ENCODE measurements at regions not wholly inside any gene's neighbourhood (a gene's known extent, or its start where the extent isn't known, plus 50 kb on each side); places are given as distances from the start of the nearest gene placed in this dataset.
A peak's percentile ranks its signal among the peaks of the same experiment; 100 is the strongest.
"Not testable (repeated sequence)": the region's sequence is repeated elsewhere in the genome, so short reads cannot be mapped to it uniquely, and the experiment has no call there.

GRCh38 chr20:25855451-25856156 lies 159.0 kb upstream of the ZNF337 start:
- not testable (repeated sequence) for H3K9me3 Mint-ChIP-seq; DNase-seq (ENCODE audit: low spot score); H3K36me3 Mint-ChIP-seq (ENCODE audit: low read depth); H3K27ac Mint-ChIP-seq; H3K4me3 Mint-ChIP-seq
- H3K4me1 Mint-ChIP-seq (ENCODE audit: low read depth), result peaks cover 21% of the 10 kb centered on the region
- peaks cover 39% of the 10 kb centered on the region for H3K27me3 Mint-ChIP-seq (ENCODE audit: low read depth)

GRCh38 chr20:25854666-25855065 lies 158.0 kb upstream of the ZNF337 start:
- DNase-seq (ENCODE audit: low spot score); H3K9me3 Mint-ChIP-seq; H3K36me3 Mint-ChIP-seq (ENCODE audit: low read depth); H3K27ac Mint-ChIP-seq: not testable (repeated sequence)
- Mint-ChIP-seq H3K4me3 (peak overlapping the region; percentile 91), H3K4me1 (ENCODE audit: low read depth) (peaks cover 17% of the 10 kb centered on the region), H3K27me3 (ENCODE audit: low read depth) (peaks cover 29% of the 10 kb centered on the region)

GRCh38 chr20:25853718-25854388 lies 157.2 kb upstream of the ZNF337 start:
- Mint-ChIP-seq H3K4me1 (ENCODE audit: low read depth) (peaks cover 13% of the 10 kb centered on the region), H3K27me3 (ENCODE audit: low read depth) (peaks cover 21% of the 10 kb centered on the region), H3K4me3 (peak overlapping the region; percentile 91), H3K27ac (peak overlapping the region; percentile 69)
- DNase-seq (ENCODE audit: low spot score), result peak; percentile 78
- not testable (repeated sequence) for H3K36me3 Mint-ChIP-seq (ENCODE audit: low read depth); H3K9me3 Mint-ChIP-seq

GRCh38 chr20:25852968-25853717 lies 156.5 kb upstream of the ZNF337 start:
- H3K4me1 Mint-ChIP-seq (ENCODE audit: low read depth), result peaks cover 13% of the 10 kb centered on the region
- H3K27me3 Mint-ChIP-seq (ENCODE audit: low read depth), result peaks cover 17% of the 10 kb centered on the region
- peak overlapping the region; percentile 91 for H3K4me3 Mint-ChIP-seq
- not testable (repeated sequence) for H3K9me3 Mint-ChIP-seq; H3K36me3 Mint-ChIP-seq (ENCODE audit: low read depth); DNase-seq (ENCODE audit: low spot score)
- peak overlapping the region; percentile 47 for H3K27ac Mint-ChIP-seq

- not testable (repeated sequence) for H3K27me3 Mint-ChIP-seq (ENCODE audit: low read depth); H3K27ac Mint-ChIP-seq; H3K9me3 Mint-ChIP-seq; H3K36me3 Mint-ChIP-seq (ENCODE audit: low read depth); DNase-seq (ENCODE audit: low spot score); H3K4me1 Mint-ChIP-seq (ENCODE audit: low read depth); H3K4me3 Mint-ChIP-seq
Observed at GRCh38 chr20:25850133-25850532, 153.5 kb upstream of the ZNF337 start.

GRCh38 chr20:25848222-25848621 lies 151.6 kb upstream of the ZNF337 start:
- Mint-ChIP-seq H3K27ac (no peak overlapping the region), H3K4me3 (no peak overlapping the region), H3K4me1 (ENCODE audit: low read depth) (peaks cover 5% of the 10 kb centered on the region), H3K36me3 (ENCODE audit: low read depth) (no peaks in the 10 kb centered on the region), H3K9me3 (no peaks in the 10 kb centered on the region), H3K27me3 (ENCODE audit: low read depth) (peaks cover 3% of the 10 kb centered on the region)
- no peak for DNase-seq (ENCODE audit: low spot score)

- H3K27ac Mint-ChIP-seq; H3K4me1 Mint-ChIP-seq (ENCODE audit: low read depth); H3K9me3 Mint-ChIP-seq; H3K36me3 Mint-ChIP-seq (ENCODE audit: low read depth); H3K27me3 Mint-ChIP-seq (ENCODE audit: low read depth); H3K4me3 Mint-ChIP-seq; DNase-seq (ENCODE audit: low spot score): not testable (repeated sequence)
Observed at GRCh38 chr20:25844640-25845039, 148.0 kb upstream of the ZNF337 start.

- H3K27ac Mint-ChIP-seq; DNase-seq (ENCODE audit: low spot score); H3K4me3 Mint-ChIP-seq; H3K27me3 Mint-ChIP-seq (ENCODE audit: low read depth); H3K36me3 Mint-ChIP-seq (ENCODE audit: low read depth); H3K4me1 Mint-ChIP-seq (ENCODE audit: low read depth); H3K9me3 Mint-ChIP-seq: not testable (repeated sequence)
Observed at GRCh38 chr20:25813511-25813910, 116.9 kb upstream of the ZNF337 start.

- not testable (repeated sequence) for H3K27me3 Mint-ChIP-seq (ENCODE audit: low read depth); H3K4me3 Mint-ChIP-seq; DNase-seq (ENCODE audit: low spot score); H3K4me1 Mint-ChIP-seq (ENCODE audit: low read depth); H3K36me3 Mint-ChIP-seq (ENCODE audit: low read depth); H3K9me3 Mint-ChIP-seq; H3K27ac Mint-ChIP-seq
Observed at GRCh38 chr20:25798174-25798993, 101.7 kb upstream of the ZNF337 start.

GRCh38 chr20:25797062-25797461 lies 100.4 kb upstream of the ZNF337 start:
- H3K4me1 Mint-ChIP-seq (ENCODE audit: low read depth); H3K27me3 Mint-ChIP-seq (ENCODE audit: low read depth); DNase-seq (ENCODE audit: low spot score); H3K27ac Mint-ChIP-seq; H3K36me3 Mint-ChIP-seq (ENCODE audit: low read depth); H3K4me3 Mint-ChIP-seq; H3K9me3 Mint-ChIP-seq: not testable (repeated sequence)

GRCh38 chr20:25777241-25777640 lies 80.6 kb upstream of the ZNF337 start:
- H3K4me1 Mint-ChIP-seq (ENCODE audit: low read depth), result not testable (repeated sequence)

GRCh38 chr20:25774711-25775110 lies 78.1 kb upstream of the ZNF337 start:
- H3K4me3 Mint-ChIP-seq; H3K9me3 Mint-ChIP-seq; DNase-seq (ENCODE audit: low spot score); H3K27ac Mint-ChIP-seq; H3K36me3 Mint-ChIP-seq (ENCODE audit: low read depth); H3K4me1 Mint-ChIP-seq (ENCODE audit: low read depth); H3K27me3 Mint-ChIP-seq (ENCODE audit: low read depth): not testable (repeated sequence)

More at GRCh38 chr20:25777241-25777640, 80.6 kb upstream of the ZNF337 start:
- not testable (repeated sequence) for H3K36me3 Mint-ChIP-seq (ENCODE audit: low read depth); H3K27ac Mint-ChIP-seq; H3K27me3 Mint-ChIP-seq (ENCODE audit: low read depth); H3K9me3 Mint-ChIP-seq; H3K4me3 Mint-ChIP-seq; DNase-seq (ENCODE audit: low spot score)

GRCh38 chr20:25774203-25774602 lies 77.5 kb upstream of the ZNF337 start:
- not testable (repeated sequence) for H3K4me1 Mint-ChIP-seq (ENCODE audit: low read depth); H3K4me3 Mint-ChIP-seq; H3K9me3 Mint-ChIP-seq; DNase-seq (ENCODE audit: low spot score); H3K27me3 Mint-ChIP-seq (ENCODE audit: low read depth); H3K27ac Mint-ChIP-seq; H3K36me3 Mint-ChIP-seq (ENCODE audit: low read depth)

- DNase-seq (ENCODE audit: low spot score); H3K27me3 Mint-ChIP-seq (ENCODE audit: low read depth); H3K27ac Mint-ChIP-seq; H3K9me3 Mint-ChIP-seq; H3K36me3 Mint-ChIP-seq (ENCODE audit: low read depth); H3K4me3 Mint-ChIP-seq; H3K4me1 Mint-ChIP-seq (ENCODE audit: low read depth): not testable (repeated sequence)
Observed at GRCh38 chr20:25772437-25772836, 75.8 kb upstream of the ZNF337 start.
